ENCODE measurements at regions not wholly inside any gene's neighbourhood (a gene's known extent, or its start where the extent isn't known, plus 50 kb on each side); places are given as distances from the start of the nearest gene placed in this dataset.
"Not testable (repeated sequence)": the region's sequence is repeated elsewhere in the genome, so short reads cannot be mapped to it uniquely, and the experiment has no call there.

DNA sequence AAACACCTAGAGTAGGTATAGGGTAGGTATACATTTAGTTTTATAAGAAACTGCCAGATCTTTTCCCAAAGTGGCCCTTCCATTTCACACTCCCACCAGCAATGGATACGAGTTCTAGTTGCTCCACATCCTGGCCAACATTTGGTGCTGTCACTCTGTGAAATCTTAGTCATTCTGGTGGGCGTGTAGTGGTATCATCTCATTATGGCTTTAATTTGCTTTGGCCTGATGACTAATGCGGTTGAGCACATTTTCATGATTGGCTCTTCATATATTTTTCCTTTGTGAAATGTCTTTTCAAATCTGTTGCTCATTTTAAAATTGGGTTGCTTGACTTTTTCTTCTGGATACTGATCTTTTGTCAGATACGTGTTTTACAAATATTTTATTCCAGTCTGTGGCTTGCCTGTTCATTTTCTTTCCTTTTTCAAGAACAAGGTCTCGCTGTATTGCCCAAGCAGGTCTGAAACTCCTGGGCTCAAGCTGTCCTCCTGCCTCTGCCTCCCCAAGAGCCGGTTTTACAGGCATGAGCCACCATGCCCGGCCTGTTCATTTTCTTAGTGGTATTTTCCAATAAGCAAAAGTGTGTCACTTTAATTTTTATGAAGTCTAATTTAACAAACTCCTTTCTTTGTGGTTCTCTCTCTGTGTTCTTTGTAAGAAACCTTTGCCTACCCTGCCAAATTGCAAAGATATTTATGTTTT lies 192.4 kb downstream of the SEC14L1 start:
- H3K4me3 ChIP-seq (ENCODE audit: low read depth, low read length): no peak overlapping the region

- H3K4me3 ChIP-seq (ENCODE audit: low read depth, low read length): no peak overlapping the region
These were observed 196.4 kb downstream of the SEC14L1 start for GRCh38 chr17:77337150-77337549.

DNA sequence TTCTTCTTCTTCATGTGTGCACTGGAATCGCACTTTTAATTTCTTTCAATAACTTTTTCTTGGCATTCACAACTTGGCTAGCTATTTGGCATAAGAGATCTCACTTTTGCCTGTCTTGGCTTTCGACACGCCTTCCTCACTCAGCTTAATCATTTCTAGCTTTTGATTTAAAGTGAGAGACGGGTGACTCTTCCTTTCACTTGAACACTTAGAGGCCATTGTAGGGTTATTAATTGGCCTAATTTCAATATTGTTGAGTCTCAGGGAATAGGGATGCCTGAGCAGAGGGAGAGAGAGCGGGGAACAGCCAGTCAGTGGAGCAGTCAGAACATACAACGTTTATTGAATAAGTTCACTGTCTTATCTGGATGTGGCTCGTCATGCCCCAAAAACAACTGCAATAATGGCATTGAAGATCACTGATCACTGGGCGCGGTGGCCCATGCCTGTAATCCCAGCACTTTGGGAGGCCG lies 200.3 kb downstream of the SEC14L1 start:
- H3K4me3 ChIP-seq (ENCODE audit: low read depth, low read length): no peak overlapping the region

GRCh38 chr17:77342656-77342990 lies 201.9 kb downstream of the SEC14L1 start:
- H3K4me3 ChIP-seq (ENCODE audit: low read depth, low read length): not testable (repeated sequence)

DNA sequence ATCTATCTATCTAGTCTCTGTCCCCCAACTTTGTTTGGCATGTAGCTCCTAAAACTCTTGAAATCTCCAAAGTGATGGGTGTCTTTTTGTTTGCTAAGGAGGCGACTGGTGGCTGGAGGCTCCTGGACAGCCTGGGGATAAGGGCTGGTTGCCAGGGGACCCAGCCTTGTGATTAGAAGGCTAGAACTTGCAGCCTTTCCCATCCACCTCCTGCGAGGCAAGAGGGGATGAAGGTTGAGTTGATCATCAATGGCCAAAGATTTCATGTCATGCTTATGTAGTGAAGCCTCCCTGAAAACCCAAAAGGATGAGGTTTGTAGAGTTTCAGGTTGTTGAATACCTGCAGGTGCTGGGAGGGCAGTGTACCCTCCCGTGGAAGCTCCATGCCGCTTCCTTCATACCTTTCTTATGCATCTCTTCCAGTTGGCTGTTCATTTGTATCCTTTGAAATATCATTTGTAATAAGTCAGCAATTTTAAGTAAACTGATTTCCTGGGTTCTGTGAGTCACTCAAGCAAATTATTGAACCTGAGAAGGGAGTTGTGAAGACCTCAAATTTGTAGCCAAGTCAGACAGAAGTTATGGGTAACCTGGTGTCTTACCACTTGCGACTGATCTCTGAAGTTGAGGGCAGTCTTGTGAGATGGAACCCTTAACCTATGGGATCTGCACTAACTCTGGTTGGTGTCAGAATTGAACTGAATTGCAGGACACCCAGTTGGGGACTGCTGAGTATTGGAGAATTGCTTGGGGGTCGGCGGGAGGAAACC lies 202.4 kb downstream of the SEC14L1 start:
- no peak overlapping the region for H3K4me3 ChIP-seq (ENCODE audit: low read depth, low read length)

DNA sequence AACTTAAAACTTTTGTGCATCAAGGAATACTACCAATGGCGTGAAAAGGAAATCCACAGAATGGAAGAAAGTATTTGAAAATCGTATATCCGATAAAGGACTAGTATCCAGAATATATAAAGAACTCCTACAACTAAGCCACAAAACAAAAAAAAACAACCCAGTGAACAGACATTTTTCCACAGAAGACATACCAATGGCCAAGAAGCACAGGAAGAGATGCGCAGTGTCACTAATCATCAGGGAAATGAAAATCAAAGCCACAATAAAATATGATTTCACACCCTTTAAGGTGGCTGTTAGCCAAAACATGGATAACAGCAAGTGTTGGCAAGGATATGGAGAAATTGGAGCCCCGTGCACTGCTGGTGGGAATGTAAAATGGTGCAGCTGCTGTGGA lies 203.3 kb downstream of the SEC14L1 start:
- H3K4me3 ChIP-seq (ENCODE audit: low read depth, low read length): no peak overlapping the region

DNA sequence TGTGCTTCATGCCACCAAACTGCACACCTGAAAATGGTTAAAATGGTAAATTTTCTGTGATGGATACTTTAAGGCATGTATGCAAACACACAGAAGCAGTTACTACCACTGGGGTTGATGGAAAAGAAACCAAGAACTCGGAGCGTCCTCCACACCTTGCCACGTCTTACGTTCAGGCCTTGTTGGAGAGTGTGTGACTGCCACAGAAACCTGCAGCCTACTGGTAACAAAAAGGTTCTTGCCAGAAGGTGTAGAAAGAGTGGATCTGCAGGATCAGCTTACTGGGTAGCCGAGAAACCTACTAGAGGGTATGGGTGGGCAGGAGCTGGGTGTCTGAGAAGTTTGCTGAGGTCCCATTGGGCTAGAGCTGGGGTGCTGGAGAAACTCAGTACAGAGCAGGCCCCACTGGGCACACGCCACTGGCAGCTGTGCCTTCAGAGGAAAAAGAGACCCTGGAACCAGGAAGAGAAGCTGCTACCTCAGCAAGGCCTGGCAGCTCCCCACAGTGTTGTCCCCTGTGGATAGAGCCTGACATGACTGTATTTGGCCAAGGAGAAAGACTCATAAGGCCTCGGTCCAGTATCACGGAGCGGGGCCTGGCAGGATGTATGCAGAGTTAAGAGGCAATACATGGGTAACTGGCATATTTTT lies 204.6 kb downstream of the SEC14L1 start:
- H3K4me3 ChIP-seq (ENCODE audit: low read depth, low read length): no peak overlapping the region

- H3K4me3 ChIP-seq (ENCODE audit: low read depth, low read length): no peak overlapping the region
These were observed 206.0 kb downstream of the SEC14L1 start for GRCh38 chr17:77346765-77347164.

DNA sequence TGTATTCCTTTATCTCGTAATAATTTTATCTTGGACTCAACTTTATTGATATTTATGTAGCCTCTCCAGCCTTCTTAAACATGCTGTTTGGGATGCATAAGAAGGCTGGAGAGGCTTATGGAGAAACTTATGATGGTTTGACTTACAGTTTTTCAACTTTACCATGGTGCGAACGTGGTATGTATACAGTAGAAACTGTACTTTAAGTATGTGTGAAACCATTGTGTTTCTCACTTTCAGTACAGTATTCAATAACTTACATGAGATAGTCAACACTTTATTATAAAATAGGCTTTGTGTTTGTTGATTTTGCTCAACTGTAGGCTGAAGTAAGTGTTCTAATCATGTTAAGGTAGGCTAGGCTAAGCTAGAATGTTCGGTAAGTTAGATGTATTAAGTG lies 206.8 kb downstream of the SEC14L1 start:
- H3K4me3 ChIP-seq (ENCODE audit: low read depth, low read length): no peak overlapping the region

DNA sequence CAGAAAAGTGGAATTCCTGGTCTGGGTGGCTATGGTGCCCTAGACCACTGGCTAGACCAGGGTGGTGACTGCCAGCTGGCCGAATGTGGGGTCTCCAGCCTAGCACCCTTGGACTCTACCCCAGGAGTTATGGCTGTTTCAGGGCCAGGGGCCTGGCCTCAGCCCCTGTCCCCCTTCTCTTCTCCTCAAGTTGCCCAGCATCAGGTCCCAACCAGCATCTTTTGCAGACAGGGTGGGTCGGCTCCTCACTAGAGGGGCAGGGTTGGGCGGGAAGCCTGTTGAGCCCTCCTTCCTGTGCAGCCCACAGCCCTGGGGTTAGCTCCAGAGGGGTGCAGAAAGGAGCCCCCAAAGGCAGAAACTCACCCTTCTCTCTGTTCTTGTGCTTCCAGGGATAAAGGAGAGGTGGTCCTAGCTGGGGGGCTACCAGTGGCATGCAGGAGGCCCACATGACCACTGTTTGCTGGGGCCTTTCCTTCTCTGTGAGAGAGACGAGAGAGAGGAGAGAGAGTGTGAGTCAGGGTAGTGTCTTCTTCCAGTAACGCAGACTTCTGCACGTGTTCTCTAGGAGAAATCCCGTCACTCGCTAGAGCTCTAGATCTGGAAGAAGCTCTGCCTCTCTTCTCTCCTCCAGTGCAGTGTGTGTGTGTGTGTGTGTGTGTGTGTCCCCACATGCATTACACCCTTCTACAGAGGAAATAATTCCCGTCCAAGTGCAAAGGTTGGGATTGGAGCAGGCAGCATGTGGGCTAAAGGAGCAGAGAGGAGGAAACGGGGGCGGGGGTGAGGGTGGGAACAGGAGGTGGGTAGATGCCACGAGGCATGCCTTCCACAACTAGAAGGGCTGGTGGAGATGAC lies 209.4 kb downstream of the SEC14L1 start:
- H3K4me3 ChIP-seq (ENCODE audit: low read depth, low read length): no peak overlapping the region

- no peak overlapping the region for H3K4me3 ChIP-seq (ENCODE audit: low read depth, low read length)
These were observed 211.7 kb downstream of the SEC14L1 start for GRCh38 chr17:77352441-77352840.

GRCh38 chr17:77352996-77353395 lies 212.2 kb downstream of the SEC14L1 start:
- no peak overlapping the region for H3K4me3 ChIP-seq (ENCODE audit: low read depth, low read length)

- no peak overlapping the region for H3K4me3 ChIP-seq (ENCODE audit: low read depth, low read length)
These were observed 213.1 kb downstream of the SEC14L1 start for GRCh38 chr17:77353684-77354419.

DNA sequence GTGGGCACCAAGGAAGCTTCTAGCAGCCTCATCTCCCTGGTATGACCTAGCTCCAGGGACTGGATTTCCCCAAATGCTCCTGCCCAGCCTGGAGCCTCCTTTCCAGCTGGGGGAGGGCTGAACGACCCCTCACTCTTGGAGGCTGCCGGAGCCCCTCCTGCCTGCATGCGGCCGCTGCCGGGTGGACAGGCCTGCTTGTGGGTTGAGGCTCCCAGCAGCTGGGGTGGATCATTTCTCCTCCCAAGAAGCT lies 213.6 kb downstream of the SEC14L1 start:
- H3K4me3 ChIP-seq (ENCODE audit: low read depth, low read length): no peak overlapping the region

GRCh38 chr17:77354670-77355455 lies 214.1 kb downstream of the SEC14L1 start:
- no peak overlapping the region for H3K4me3 ChIP-seq (ENCODE audit: low read depth, low read length)

GRCh38 chr17:77356109-77356689 lies 215.4 kb downstream of the SEC14L1 start:
- H3K4me3 ChIP-seq (ENCODE audit: low read depth, low read length): no peak overlapping the region

DNA sequence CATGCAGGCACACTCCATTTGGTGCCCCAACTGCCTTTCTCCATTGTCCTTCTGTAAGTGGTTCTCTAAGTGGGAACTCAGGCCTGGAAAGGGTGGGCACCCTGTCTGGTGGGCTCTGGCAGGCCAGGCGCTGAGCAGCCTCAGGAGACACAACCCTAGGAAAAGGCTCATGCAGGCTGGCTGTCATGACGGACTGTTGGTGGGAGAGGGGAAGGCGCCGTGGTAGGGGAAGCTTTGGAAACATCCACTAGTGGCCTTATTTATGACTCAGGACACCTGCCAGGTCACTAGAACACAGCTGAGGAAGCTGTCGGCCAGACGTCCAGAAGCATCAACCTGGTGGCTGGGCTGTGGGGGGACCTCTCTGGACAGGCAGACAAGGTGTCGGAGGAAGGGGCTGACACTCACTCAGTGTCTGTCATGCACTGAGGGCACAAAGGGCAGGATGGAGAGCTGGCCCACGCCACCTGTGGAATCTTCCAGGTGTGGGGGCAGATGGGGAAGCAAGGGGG lies 216.0 kb downstream of the SEC14L1 start:
- no peak overlapping the region for H3K4me3 ChIP-seq (ENCODE audit: low read depth, low read length)

DNA sequence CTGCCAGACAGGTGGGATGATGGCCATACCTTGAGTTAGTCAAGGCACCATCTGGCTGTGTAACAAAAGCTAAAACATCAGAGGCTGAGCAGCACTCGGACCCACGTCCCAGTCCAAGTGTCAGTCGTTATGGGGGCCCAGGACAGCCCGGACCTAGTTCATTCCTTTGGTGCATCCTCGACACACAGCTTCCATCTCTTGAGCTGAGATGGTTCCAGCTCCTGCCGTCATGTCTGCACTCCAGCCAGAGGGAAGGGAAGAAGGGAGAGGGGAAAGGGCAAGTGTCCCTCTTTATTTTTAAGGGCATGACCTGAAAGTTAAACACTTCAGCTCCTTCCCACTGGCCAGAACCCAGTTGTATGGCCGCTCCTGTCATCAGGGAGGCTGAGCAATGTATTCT lies 218.0 kb downstream of the SEC14L1 start:
- H3K4me3 ChIP-seq (ENCODE audit: low read depth, low read length): no peak overlapping the region

DNA sequence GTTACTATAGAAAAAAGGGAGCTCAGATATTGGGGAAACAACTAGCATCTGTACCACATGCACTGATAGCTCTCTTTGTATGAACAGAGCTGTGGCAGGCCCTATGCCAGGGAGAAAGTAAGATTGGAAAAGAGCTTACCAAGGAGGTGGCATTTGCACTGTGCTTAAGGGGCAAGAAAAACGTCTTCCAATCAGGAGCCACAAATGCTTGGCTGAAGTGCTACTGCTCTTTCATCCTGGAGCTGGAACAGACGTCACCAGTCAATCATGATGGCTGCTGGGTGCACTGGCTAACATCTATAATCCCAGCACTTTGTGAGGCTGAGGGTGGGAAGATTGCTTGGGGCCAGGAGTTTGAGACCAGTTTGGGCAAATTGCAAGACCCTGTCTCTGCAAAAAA lies 218.5 kb downstream of the SEC14L1 start:
- H3K4me3 ChIP-seq (ENCODE audit: low read depth, low read length): no peak overlapping the region
